GM21529 (cell line): ENCODE measurements at regions not wholly inside any gene's neighbourhood (a gene's known extent, or its start where the extent isn't known, plus 50 kb on each side); places are given as distances from the start of the nearest gene placed in this dataset.
"Not testable (repeated sequence)": the region's sequence is repeated elsewhere in the genome, so short reads cannot be mapped to it uniquely, and the experiment has no call there.

Source experiments
- ATAC-seq: cut with Tn5 transposase; IDR thresholded peaks from one replicate; pipeline ENCODE4 v1.9.1; 2021; ENCODE audit not compliant: unreplicated experiment

DNA sequence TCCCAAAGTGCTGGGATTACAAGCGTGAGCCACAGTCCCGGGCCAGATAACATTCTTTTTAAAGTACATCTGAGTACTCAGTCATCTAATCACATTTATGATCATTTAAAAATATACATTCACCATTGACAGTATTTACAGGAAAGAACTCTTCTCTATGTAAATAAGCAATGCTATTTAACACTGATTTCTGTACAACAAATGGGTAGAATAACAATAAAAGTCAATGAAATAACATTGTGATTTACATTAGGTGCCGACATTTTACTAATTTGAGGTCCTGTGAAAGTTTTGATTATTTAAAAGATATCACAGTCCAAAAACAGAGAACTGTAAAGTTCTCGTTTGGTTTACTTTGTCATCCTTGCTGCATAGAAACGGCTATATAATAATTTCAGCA is 1763.7 kb downstream of the SLITRK1 start:
- no peak for ATAC-seq

DNA sequence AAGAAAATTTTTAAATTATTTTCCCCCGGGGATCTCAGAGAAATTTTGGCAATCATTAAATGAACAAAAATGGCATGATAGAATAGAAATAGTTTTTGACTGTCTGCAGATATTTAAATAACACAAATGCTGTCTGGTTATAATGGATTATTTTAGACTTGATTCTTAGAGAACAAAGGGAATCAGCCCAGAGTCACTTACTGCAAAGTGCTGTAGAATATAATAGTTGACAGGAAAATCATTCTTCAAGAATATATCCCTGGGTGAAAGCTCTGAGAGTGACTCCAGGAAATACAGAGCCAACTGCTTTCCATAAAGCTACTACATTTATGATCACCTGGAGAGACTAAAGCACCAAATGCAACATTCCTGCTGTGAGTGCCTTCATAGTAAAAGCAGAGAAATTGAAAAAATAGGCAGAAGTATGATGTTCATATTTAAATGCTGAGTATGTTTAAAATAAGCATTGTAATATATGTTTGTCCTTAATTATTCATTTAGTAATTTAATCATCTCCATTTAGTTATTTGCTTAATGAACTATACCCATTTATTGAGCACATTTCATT is 1765.8 kb downstream of the SLITRK1 start:
- no peak for ATAC-seq

DNA sequence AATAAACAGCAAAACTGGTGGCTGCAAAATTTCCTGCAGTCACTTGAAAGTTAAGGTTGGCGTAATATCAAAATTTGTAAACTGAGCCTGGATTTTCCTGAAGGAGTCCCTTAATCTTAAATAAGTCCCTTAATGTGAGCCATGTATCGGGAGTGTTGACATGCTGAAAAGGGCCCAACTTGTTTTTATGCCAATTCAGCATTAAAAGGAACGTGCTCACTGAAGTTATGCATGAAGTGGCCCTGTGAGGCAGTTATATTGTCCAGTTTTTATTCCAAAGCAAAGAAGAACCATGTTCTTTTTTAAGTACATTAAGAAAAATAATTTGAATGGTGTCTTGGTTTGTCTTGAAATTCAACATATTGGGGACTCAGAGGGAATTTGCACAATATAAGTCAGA is 1766.9 kb downstream of the SLITRK1 start:
- no peak for ATAC-seq

DNA sequence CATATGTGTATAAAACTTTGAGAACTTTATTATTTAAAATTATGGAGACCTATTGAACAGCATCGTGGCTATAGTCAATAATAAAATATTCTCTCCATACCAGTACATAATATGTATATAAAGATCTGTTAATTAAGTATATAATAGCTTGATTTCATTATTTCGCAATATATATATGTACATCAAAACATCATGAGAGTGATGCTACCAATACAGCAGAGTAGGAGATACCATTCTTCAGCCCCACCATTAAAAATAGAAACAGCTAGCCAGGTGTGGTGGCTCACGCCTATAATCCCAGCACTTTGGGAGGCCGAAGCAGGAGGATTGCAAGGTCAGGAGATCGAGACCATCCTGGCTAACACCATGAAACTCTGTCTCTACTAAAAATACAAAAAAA is 1755.3 kb upstream of the SPRY2 start:
- no peak for ATAC-seq

DNA sequence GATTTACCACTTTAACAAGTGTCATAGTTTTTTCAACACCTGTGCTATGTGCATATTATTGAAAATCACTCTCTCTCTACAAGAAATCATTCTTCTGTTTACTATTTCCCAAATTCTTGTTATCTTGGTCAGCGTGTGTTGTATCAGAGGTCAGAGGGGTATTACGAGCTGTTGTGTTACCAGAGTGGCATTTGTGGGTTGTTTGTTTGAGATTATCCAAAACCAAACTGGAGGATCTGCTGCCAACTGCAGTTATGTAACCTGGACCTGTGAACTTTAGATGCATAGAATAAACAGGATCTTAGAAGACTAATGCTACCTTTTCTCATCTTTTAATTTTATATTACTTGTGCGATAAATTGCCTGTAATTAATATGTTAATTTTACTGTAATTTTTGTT is 1751.4 kb upstream of the SPRY2 start:
- ATAC-seq, result no peak

DNA sequence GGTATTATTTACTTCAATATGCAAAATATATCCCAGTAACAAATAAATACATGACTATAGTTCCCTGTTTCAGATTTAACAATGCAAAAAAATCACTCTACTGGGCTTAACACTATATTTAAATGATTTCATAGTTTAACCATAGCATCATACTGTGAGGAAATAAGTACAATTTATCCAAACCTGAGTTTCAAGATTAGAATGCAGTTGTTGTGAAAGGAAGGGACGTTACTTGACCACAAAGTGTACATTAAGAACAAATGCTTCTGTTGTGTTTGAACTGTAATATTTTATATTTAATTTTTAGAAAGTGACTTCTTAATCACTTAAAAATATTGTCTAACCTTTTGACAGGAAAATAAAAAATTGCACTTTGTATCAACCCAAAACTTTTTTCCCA is 1747.9 kb upstream of the SPRY2 start:
- ATAC-seq, result no peak

DNA sequence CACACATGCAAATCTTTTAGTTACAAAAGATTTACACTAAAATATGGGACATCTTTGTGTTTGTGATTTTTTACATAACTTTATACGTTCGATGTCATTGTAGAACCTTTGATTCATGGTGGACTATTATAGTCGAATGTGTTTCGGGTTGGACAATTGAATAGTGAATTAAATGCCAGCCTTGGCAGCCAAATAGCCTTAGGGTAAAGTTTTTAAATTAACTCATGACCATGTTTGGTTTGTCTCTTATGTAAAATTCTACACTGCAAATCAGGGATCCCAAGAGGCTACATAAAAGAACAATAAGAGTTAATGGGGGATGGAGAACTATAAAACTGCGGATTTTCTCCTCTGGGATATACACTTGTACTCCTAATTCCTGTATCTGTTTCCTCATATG is 1735.6 kb upstream of the SPRY2 start:
- ATAC-seq, result no peak

DNA sequence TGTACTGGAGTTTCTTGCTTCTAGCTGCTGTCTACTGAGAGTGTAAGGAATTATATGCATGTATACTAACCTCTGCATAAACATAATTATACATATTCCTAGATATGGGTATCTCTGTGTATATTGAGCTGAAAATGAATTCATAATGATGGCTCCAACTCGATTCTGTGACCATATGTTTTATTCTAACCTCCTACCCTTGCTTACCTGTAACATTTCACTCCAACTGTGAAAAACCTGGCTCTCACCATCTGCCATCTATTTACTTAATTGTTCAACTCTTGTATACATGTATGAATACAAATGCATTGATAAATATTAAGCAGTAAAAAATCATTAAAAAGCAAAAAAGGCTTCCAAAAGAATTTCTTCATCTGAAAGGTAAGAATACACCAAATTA is 1729.5 kb upstream of the SPRY2 start:
- ATAC-seq, result no peak

DNA sequence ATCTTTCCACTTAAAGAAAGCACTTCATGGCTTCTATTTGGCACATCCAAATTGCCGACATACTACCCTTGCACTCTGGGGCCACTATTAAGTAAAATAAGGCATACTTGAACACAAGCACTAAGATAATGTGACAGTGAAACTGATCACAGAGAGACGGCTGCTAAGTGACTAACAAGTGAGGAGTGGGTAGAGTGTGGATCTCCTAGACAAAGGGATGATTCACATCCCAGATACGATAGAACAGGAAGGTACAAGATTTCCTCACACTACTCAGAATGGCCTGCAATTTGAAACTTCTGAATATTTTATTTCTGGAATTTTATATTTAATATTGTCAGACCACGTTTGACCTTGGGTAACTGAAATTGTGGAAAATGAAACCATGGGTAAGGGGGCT is 1721.8 kb upstream of the SPRY2 start:
- no peak for ATAC-seq

DNA sequence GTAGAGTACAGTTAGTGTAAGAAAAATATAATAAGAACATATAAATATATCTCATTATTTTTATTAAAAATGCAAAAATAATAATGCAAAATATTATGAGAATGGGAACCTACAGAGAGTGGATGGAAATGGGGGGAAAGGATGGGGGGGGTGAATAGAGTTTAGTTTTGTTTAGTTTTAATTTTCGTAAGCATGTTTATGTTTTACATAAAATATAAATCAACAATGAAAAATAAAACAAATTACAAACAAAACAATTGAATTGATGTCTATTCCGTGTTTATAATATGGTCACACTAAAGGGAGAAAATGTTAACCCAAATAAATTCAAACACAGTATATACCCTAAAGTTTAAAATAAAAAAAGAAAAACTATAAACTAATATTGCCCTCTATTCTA is 1717.4 kb upstream of the SPRY2 start:
- ATAC-seq, result no peak

DNA sequence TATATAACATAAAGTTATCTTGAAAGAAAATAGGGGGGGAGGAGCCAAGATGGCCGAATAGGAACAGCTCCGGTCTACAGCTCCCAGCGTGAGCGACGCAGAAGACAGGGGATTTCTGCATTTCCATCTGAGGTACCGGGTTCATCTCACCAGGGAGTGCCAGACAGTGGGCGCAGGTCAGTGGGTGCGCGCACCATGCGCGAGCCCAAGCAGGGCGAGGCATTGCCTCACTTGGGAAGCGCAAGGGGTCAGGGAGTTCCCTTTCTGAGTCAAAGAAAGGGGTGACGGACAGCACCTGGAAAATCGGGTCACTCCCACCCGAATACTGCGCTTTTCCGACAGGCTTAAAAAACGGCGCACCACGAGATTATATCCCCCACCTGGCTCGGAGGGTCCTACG is 1704.4 kb upstream of the SPRY2 start:
- ATAC-seq, result not testable (repeated sequence)

DNA sequence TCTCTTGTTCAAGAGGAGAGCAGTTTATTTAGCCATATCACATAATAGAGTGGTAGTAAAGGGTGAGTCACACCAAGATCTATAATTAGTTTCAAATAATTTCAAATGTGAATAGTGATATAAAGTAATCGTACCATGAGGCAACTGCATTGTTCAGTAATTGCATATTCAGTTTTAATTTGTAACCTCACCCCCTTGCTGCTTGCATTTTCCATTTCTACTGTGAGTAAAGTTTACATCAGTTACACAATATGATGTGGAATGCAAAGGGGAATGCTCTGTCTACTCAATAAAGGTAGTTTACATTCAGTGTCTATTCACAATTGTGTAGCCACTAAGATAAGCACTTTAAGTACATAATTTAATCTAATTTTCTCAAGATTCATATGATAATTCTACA is 1695.7 kb upstream of the SPRY2 start:
- ATAC-seq, result no peak

DNA sequence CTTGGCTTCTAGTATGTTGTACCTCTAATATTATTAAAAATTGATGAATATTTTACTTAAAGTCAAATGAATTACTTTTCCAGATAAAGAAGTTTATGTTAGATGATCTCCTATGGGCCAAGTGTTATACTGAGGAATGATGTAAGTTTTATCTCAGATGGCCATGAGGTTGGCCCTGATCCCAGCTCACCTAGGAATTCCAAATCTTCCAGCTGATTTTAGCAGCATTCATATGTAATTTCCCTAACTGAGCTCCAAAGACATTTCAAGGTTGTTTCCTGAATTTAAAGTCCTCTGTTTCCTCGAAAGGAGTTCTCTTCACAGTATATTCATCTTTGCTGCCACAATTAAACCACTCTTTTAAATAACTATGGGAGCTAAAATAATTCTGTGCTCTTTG is 1670.4 kb upstream of the SPRY2 start:
- ATAC-seq, result no peak

DNA sequence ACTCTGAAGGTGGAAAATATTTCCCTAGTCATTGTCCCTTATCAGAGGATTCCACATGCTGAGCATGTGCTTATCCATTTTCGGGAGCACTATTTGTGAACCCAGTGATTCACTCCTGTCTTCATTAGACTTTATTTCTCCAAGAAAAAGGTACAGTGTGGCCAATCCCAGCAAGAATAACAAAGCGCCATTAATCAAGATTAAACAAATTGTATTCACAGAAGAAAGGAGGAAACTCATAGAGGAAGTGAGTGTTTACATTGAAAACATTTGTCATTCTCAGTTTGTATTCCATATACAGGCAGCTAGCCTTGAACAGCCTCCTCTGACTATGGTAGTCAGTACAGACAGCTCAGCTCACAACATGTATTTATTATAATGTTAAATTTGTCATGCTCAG is 1669.9 kb upstream of the SPRY2 start:
- no peak for ATAC-seq

DNA sequence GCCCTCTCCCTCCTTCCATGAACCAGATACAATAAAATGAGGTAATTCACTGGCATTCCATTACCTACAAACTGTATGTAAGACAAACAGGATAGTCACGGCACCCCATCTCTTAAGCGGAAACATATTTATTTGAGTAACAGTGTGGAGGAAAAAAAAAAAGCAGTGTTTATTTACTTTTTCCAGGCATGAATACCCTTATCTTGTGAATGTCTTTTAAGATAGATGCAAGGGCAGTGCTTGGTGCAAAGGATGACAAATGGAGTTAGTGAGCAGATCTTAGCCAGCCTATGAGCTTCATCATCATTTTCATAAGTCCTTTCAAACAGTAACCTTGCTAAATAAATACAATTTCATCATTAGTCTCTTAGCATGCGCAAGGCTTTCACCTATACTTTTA is 1661.8 kb upstream of the SPRY2 start:
- no peak for ATAC-seq

DNA sequence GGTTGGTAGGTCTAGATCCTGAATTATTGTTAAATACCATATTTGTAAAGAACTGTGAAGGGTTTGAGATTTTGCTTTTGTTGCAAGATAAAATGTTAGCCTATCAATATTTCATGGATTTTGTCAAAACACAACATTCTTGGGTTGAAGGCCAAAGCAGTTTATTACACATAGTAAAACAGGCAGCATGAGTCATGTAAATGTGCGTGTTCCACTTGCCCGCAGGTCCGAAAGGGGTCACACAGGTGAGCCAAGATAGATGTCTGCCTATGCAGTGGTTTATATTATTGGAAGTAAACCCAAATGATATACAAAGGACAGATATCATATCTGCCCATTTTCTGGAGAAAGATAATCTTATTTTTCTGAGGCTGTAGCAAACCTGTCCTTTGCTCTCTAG is 1654.4 kb upstream of the SPRY2 start:
- no peak for ATAC-seq

DNA sequence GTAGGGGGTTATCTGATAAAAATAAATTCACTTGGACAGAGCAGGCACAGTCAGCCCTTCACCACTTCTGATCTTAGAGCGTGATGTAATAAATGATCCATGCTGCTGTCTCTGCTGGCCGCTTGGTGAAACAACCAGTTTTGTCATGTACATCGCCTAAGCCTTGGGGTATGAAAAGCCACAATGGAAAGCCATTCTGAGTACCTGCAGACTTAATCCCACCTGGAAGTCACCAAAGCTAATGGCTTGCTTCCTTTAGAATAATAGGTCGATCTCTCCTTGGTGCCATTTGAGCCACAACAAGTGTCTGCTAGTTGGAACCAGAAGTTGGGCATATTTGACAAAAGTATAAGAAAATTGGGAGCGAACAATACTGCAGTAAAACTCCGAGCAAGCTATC is 1649.7 kb upstream of the SPRY2 start:
- no peak for ATAC-seq

DNA sequence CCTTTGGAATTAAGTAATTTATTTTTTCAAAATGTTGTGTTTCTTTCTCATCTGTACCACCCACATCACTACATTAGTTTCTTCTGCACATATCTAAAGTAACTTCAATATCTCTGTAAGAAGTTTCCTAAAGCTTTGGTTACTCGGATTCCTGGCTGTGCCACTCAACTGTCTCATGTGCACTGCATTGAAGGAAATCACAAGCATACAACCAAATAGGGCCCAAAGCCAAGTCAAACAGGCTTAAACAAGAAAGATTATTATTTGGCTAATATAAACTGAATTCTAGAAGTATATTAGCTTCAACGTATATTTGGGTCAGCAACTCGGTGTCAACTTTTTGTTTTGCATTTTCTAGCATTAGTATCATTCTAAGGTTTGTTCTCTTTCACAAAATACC is 1647.6 kb upstream of the SPRY2 start:
- no peak for ATAC-seq

DNA sequence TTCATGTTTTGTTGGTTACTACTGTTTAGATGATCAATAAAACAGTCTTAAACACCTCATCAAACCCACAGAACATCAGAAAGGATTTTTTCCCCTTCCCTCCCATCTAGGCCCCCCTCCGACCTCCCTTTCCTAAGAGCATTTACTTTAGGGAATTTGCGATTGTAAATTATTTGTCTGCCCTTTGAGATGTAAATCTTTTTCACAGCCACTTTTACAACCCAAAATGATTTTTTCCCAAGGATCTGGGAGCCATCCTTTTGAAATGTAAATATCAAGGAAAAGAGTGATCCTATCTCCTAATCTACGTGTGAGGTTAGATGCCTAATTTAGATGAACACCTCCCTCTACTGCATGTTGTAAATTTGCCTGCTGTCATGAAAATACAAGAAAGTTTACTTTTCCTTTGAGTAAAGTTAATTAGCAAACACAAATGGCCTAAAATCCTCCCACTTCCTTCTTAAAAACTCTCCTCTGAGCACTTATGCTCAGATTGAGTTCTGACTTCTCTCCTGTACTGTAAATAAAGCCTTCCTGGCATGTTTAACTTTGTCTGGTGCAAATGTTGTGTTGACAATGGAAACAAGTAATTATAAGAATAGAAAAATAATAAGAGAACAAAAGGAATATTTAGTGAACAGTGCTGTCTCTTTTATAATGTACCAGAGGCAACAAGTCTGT is 1646.9 kb upstream of the SPRY2 start:
- no peak for ATAC-seq

DNA sequence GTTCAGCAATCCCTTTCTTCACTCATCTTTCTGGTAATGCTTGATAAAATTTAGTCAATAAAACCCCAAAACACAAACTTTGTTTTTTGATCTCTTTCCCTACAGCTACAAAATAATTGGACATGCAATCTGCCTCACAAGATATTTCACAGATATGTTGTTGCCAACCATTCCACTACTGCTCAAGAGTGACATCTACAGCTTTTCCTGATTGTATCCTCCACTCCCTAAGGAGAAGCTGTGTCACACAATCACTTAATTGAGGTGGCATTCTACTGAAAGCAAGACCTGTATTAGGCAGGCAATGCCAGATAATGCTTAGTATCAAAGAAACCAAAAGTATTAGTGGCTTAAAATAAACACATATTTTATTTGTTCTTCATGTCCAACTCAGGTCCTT is 1646.2 kb upstream of the SPRY2 start:
- ATAC-seq, result no peak

DNA sequence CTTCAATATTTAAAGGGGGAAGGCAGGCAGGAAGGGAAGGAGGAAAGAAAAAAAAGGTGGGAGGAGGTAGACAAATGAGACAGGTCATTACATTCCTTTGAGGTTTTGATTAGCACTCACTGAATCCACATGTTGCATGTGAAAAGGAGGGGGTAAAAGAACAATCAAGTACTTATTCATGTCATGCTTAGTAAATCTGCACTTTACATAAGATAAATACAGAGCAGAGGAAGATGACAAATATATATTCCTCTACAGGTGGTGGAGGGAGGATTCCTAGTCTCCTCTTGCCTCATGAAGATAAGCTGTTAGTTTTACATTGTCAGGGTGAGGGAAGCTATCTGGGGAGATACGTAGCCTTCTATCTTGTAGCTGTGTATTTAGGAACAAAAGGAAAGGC is 1645.4 kb upstream of the SPRY2 start:
- no peak for ATAC-seq

DNA sequence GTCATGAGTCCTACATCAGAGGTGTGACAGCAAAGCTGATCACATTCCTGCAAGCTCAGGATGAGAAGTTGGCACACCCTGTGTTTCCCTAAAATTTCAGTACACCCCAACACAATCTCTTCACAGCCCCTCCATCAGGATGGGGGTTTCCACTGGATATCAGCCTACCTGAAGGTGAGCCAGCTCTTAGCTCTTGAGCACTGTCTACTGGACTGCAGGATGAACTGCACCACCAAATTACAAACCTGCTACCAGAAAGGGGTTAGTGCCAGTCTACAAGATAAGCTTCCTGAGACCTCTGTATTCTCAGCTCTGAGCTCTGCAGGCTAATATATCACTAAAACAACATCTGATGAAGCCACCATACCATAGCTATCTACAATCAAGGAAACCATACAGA is 1616.2 kb upstream of the SPRY2 start:
- ATAC-seq, result no peak

DNA sequence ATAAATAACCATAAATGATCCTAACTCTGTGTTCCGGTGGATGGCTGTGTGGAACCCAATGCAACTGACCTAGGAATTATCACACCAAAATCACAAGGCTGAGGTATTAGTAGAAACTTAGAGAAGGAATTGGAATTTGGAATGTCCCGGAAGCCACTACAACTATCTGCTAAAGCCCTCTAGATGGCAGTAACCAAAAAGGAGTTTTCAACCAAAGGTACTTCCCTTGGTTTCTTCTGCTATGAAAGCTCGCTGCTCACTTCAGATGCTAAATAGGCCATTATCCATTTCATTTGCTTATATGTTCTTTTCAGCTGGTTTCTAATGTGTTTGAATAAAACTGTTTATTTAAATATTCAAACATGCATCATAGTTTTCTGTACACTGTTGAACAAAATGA is 1589.1 kb upstream of the SPRY2 start:
- ATAC-seq, result no peak
